Keratinocyte (primary cell): ENCODE measurements at regions not wholly inside any gene's neighbourhood (a gene's known extent, or its start where the extent isn't known, plus 50 kb on each side); places are given as distances from the start of the nearest gene placed in this dataset.
"Not testable (repeated sequence)": the region's sequence is repeated elsewhere in the genome, so short reads cannot be mapped to it uniquely, and the experiment has no call there.

ENCODE experiments used
- DNase-seq: peaks from one replicate; pipeline ENCODE4 v3.0.0-alpha.2; 2011; ENCODE audit warnings: low read depth, missing footprints, low spot score
- FAIRE-seq: peaks from 2 replicates; lab custom pipeline; 2011; peaks lifted over from hg19 to GRCh38; lab: Jason Lieb, UNC
- H2AFZ ChIP-seq: 2 replicates; pipeline ENCODE4 v1.6.0; 2012; ENCODE audit warnings: low read length, control low read depth, inconsistent platforms; ENCODE audit not compliant: control insufficient read depth
- H3K27ac ChIP-seq: 2 replicates; pipeline ENCODE4 v1.5.1; 2011; ENCODE audit warnings: low read length; ENCODE audit not compliant: control insufficient read depth, insufficient read depth
- H3K27me3 ChIP-seq: 3 replicates; pipeline ENCODE4 v1.6.0; 2011; ENCODE audit warnings: low read length; ENCODE audit not compliant: control insufficient read depth, insufficient read depth; ENCODE audit errors: extremely low read depth
- H3K36me3 ChIP-seq, 2 experiments: 2 replicates in 1 of 2; 3 replicates in 1 of 2; pipeline ENCODE4 v1.5.1; 2011; ENCODE audit warnings: low read length in 2 of 2, mild to moderate bottlenecking in 1 of 2; ENCODE audit not compliant: control insufficient read depth in 2 of 2, insufficient read depth in 2 of 2; ENCODE audit errors: extremely low read depth in 1 of 2
- H3K4me1 ChIP-seq: 3 replicates; pipeline ENCODE4 v1.5.1; 2011; ENCODE audit warnings: low read length; ENCODE audit not compliant: control insufficient read depth, insufficient read depth; ENCODE audit errors: extremely low read depth
- H3K4me2 ChIP-seq: 3 replicates; pipeline ENCODE4 v1.6.0; 2011; ENCODE audit warnings: low read depth, low read length; ENCODE audit not compliant: control insufficient read depth, insufficient read depth; ENCODE audit errors: extremely low read depth
- H3K4me3 ChIP-seq, 3 experiments: fragments of 200-600 bp in 1 of 3; sonication (generic) in 1 of 3; 2 replicates in 2 of 3; 3 replicates in 1 of 3; pipeline ENCODE4 v1.5.1; 2011 to 2016; ENCODE audit warnings: low read length in 3 of 3, mild to moderate bottlenecking in 3 of 3, control low read depth in 2 of 3, inconsistent platforms in 1 of 3, low read depth in 1 of 3, mixed read lengths in 1 of 3, mixed run types in 1 of 3, moderate library complexity in 1 of 3; ENCODE audit not compliant: control insufficient read depth in 2 of 3, insufficient read depth in 2 of 3; ENCODE audit errors: extremely low read depth in 1 of 3
- H3K79me2 ChIP-seq: 2 replicates; pipeline ENCODE4 v1.6.0; 2012; ENCODE audit warnings: low read length; ENCODE audit not compliant: control insufficient read depth, insufficient read depth
- H3K9ac ChIP-seq: 3 replicates; pipeline ENCODE4 v1.6.0; 2011; ENCODE audit warnings: low read length; ENCODE audit not compliant: control insufficient read depth, insufficient read depth; ENCODE audit errors: extremely low read depth
- H3K9me1 ChIP-seq: 3 replicates; pipeline ENCODE4 v1.6.0; 2011; ENCODE audit warnings: low read length; ENCODE audit not compliant: control insufficient read depth, insufficient read depth; ENCODE audit errors: extremely low read depth
- H3K9me3 ChIP-seq: 2 replicates; pipeline ENCODE4 v1.5.1; 2012; ENCODE audit warnings: low read depth, low read length; ENCODE audit not compliant: control insufficient read depth
- H4K20me1 ChIP-seq: 3 replicates; pipeline ENCODE4 v1.6.0; 2011; ENCODE audit warnings: low read length; ENCODE audit not compliant: control insufficient read depth, insufficient read depth; ENCODE audit errors: extremely low read depth
- EZH2 ChIP-seq: IDR thresholded peaks from one replicate; pipeline ENCODE4 v1.6.1; 2012; ENCODE audit warnings: inconsistent platforms, mild to moderate bottlenecking, low read length, moderate library complexity
- dilution Hi-C: fragments of 300-500 bp; cut with MboI; formaldehyde crosslinking; loops from one replicate; pipeline ENCODE4 v1.7.0; 2020; ENCODE audit warnings: low sequenced_read_pairs; ENCODE audit not compliant: extremely low pct_ligation_motif_present
- TF ChIP-seq, protein P1 (sequence below), 3 experiments: IDR thresholded peaks in 1 of 3; conservative IDR thresholded peaks in 1 of 3; optimal IDR thresholded peaks in 1 of 3; 2 replicates in 2 of 3; 3 replicates in 1 of 3; pipeline versions ENCODE3 to v1.5.1; 2011; ENCODE audit warnings: low read length in 3 of 3, mild to moderate bottlenecking in 3 of 3, moderate library complexity in 2 of 3, control low read depth in 1 of 3, inconsistent platforms in 1 of 3; ENCODE audit not compliant: insufficient read depth in 2 of 3; ENCODE audit errors: extremely low read depth in 1 of 3

DNA sequence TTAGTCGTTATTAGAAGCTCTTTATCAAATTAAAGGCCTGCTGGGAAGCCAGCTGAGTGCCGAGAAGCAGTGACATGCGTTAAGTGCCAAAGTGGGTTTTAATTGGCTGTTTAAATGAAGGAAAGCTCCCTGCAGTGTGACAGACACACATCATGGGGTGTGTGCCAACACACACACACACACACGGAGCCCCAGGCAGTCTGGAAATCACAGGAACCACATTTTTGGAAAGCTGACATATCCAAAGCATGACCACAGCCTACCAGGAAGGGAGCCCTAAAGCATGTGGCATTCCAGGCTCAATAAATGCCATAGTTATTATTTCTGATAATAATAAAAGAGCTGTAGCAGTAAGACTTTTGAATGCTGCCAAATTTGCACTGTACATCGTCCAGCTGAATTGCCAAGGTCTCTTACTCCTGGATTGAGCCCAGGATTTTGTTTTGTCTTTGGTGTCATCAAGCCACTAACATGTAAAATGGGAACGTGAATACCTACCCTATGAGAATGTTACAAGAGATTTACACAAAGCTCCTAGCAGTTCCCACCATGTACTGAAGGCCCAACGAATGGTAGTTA lies 135.1 kb downstream of the TMEM30B start:
- H3K9ac ChIP-seq = peak overlapping the region; percentile 73
- H3K4me3 ChIP-seq = peak overlapping the region in 2 of 3 experiments; percentile 38 to 49
- no peaks in the 10 kb centered on the region for H3K79me2 ChIP-seq
- H3K27me3 ChIP-seq = no peaks in the 10 kb centered on the region
- H4K20me1 ChIP-seq = no peaks in the 10 kb centered on the region
- H3K4me1 ChIP-seq = peaks cover 34% of the 10 kb centered on the region
- H3K36me3 ChIP-seq = no peaks in the 10 kb centered on the region
- no peak for FAIRE-seq
- H3K9me3 ChIP-seq = peaks cover 5% of the 10 kb centered on the region
- TF ChIP-seq, protein P1, sequence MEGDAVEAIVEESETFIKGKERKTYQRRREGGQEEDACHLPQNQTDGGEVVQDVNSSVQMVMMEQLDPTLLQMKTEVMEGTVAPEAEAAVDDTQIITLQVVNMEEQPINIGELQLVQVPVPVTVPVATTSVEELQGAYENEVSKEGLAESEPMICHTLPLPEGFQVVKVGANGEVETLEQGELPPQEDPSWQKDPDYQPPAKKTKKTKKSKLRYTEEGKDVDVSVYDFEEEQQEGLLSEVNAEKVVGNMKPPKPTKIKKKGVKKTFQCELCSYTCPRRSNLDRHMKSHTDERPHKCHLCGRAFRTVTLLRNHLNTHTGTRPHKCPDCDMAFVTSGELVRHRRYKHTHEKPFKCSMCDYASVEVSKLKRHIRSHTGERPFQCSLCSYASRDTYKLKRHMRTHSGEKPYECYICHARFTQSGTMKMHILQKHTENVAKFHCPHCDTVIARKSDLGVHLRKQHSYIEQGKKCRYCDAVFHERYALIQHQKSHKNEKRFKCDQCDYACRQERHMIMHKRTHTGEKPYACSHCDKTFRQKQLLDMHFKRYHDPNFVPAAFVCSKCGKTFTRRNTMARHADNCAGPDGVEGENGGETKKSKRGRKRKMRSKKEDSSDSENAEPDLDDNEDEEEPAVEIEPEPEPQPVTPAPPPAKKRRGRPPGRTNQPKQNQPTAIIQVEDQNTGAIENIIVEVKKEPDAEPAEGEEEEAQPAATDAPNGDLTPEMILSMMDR (optimal IDR thresholded peaks at IDR 0.05 in 1 of 3, IDR thresholded peaks at IDR 0.05 in 1 of 3, conservative IDR thresholded peaks at IDR 0.05 in 1 of 3; ENCODE audit: extremely low read depth in 1 of 3, insufficient read depth in 2 of 3, low read length in 3 of 3) = no peak
- TF ChIP-seq EZH2 = no peak
- peak overlapping the region; percentile 95 for H3K27ac ChIP-seq
- peak; percentile 81 for DNase-seq
- dilution Hi-C loops = no loop called here
- H3K9me1 ChIP-seq = peaks cover 2% of the 10 kb centered on the region
- H3K4me2 ChIP-seq = peak overlapping the region; percentile 82
- H2AFZ ChIP-seq = peak overlapping the region; percentile 95

DNA sequence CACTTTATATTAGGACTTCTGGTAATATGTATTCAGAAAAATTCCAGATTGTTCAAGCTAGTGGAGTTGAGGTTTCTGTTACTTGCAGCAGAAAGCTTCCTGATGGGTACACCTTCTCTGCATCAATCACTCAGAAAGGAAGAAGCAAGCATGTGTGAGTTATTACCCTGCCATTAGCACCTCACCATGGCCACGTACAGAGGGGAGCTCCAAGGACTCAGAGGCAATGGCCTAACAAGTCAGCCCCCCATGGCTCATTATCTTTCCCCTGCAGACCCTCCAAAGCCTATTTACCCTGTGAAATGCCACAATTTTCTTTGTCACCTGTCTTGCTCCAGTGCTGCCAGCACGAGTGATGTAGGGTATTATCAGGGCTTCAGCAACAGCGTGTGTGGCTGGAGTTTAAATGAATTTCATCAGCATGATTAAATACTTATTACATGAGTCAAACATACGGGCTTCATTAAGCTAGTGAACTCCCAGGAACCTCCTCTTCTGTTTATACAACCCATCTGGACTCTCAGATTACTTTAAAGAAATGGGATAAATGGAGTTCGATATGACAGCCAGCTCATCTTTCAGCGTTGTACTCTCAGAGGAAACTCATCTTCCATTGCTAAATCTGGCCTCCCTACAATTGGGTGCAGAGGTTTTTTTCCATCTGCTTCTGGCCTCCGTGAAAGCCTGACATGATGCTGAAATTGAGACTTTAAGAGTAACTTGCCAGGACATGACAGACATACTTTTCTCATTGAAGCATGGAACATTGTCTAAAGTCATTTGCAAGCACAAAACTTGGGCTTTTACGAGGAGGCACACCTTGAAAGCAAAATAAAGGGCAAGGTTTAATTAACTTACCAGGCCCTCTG lies 135.9 kb downstream of the TMEM30B start:
- peak overlapping the region; percentile 82 for H3K4me2 ChIP-seq
- TF ChIP-seq, protein P1 (optimal IDR thresholded peaks at IDR 0.05 in 1 of 3, IDR thresholded peaks at IDR 0.05 in 1 of 3, conservative IDR thresholded peaks at IDR 0.05 in 1 of 3; ENCODE audit: extremely low read depth in 1 of 3, insufficient read depth in 2 of 3, low read length in 3 of 3) = no peak
- no peak for TF ChIP-seq EZH2

DNA sequence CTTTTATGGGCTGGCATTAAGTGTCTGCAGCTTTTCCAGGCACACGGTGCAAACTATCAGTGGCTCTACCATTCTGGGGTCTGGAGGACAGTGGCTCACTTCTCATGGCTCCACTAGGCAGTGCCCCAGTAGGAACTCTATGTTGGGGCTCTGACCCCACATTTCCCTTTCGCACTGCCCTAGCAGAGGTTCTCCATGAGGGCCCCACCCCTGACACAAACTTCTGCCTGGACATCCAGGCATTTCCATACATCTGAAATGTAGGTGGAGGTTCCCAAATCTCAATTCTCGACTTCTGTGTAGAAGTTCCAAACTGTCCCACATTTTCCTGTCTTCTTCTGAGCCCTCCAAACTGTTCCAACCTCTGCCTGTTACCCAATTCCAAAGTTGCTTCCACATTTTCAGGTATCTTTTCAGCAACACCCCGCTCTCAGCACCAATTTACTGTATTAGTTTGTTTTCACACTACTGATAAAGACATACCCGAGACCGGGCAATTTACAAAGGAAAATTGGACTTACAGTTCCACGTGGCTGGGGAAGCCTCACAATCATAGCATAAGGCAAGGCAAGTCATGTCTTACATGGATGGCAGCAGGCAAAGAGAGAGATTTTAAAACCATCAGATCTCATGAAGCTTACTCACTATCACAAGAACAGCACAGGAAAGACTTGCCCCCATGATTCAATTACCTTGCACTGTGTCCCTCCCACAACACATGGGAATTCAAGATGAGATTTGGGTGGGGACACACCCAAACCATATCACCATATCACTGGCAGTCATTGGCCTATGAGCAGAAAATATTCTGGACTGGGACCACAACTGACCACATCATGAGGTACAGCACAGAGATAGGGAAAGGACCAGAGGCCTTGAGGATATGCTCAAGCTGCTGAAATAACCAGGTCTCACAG lies 136.8 kb downstream of the TMEM30B start:
- H3K4me2 ChIP-seq, H3K4me3 ChIP-seq, H3K27me3 ChIP-seq, H3K9me1 ChIP-seq, H3K79me2 ChIP-seq, dilution Hi-C loops, H4K20me1 ChIP-seq, DNase-seq, H3K9ac ChIP-seq, H3K36me3 ChIP-seq, H2AFZ ChIP-seq, H3K9me3 ChIP-seq, FAIRE-seq: not testable (repeated sequence)
- Histone ChIP-seq H3K27ac (peak overlapping the region; percentile 95), H3K4me1 (peaks cover 37% of the 10 kb centered on the region)

More for the DNA sequence above, 135.9 kb downstream of the TMEM30B start:
- Histone ChIP-seq H3K27ac (peak overlapping the region; percentile 95), H3K27me3 (no peaks in the 10 kb centered on the region), H3K4me3 (peak overlapping the region in 2 of 3 experiments; percentile 38 to 49), H3K9me3 (peaks cover 5% of the 10 kb centered on the region), H2AFZ (peak overlapping the region; percentile 95), H3K9ac (peak overlapping the region; percentile 73), H3K79me2 (no peaks in the 10 kb centered on the region), H3K9me1 (peaks cover 2% of the 10 kb centered on the region), H3K36me3 (no peaks in the 10 kb centered on the region), H3K4me1 (peaks cover 37% of the 10 kb centered on the region), H4K20me1 (no peaks in the 10 kb centered on the region)
- FAIRE-seq (peak; percentile 94), DNase-seq (peak; percentile 45)
- dilution Hi-C loops = no loop called here
